IMR-90 (cell line): ENCODE measurements at regions not wholly inside any gene's neighbourhood (a gene's known extent, or its start where the extent isn't known, plus 50 kb on each side); places are given as distances from the start of the nearest gene placed in this dataset.

Source experiments
- ATAC-seq: fragments of 200-7000 bp; cut with Tn5 transposase; 2 replicates; pipeline ENCODE4 v1.9.1; 2020; ENCODE audit warnings: low read depth, mild to moderate bottlenecking, moderate library complexity
- BruUV-seq: library from RNA; stranded (reverse); fragments of 400-500 nt; replicated peaks from 2 replicates; lab custom pipeline; 2021; lab: Mats Ljungman, UMichigan
- CTCF ChIA-PET: fragments of 300-600 bp; formaldehyde crosslinking; extraction: SDS; loops from one replicate; lab custom pipeline; 2021; ENCODE audit warnings: antibody characterized with exemption; lab: Yijun Ruan, JAX
- POLR2A ChIA-PET: fragments of 300-600 bp; sonication (Branson Sonifier 250); formaldehyde crosslinking; loops from one replicate; lab custom pipeline; 2022; ENCODE audit warnings: antibody characterized with exemption; ENCODE audit not compliant: unreplicated experiment; lab: Charles Lee
- DNase-seq: peaks from one replicate; pipeline ENCODE4 v3.0.0; 2013
- H2AFZ ChIP-seq: replicated peaks from 2 replicates; pipeline ENCODE3; 2013; ENCODE audit warnings: low read length, mild to moderate bottlenecking; ENCODE audit not compliant: poor library complexity
- H2AK5ac ChIP-seq: 2 replicates; pipeline ENCODE4 v1.6.1; 2013; ENCODE audit warnings: low read depth, low read length, inconsistent platforms
- H2AK9ac ChIP-seq: replicated peaks from 2 replicates; pipeline ENCODE3; 2013; ENCODE audit warnings: mild to moderate bottlenecking, low read depth, low read length, moderate library complexity; ENCODE audit not compliant: poor library complexity
- H2BK120ac ChIP-seq: 2 replicates; pipeline ENCODE4 v1.6.1; 2013; ENCODE audit warnings: low read depth, low read length, inconsistent platforms
- H2BK15ac ChIP-seq: 3 replicates; pipeline ENCODE4 v1.6.1; 2013; ENCODE audit warnings: low read depth, low read length, inconsistent platforms
- H2BK20ac ChIP-seq: 2 replicates; pipeline ENCODE4 v1.6.1; 2013; ENCODE audit warnings: low read depth, mild to moderate bottlenecking, inconsistent platforms, low read length, moderate library complexity
- H2BK5ac ChIP-seq: 2 replicates; pipeline ENCODE4 v1.6.1; 2013; ENCODE audit warnings: mild to moderate bottlenecking, low read depth, low read length, inconsistent platforms; ENCODE audit not compliant: poor library complexity, severe bottlenecking
- H3K14ac ChIP-seq: replicated peaks from 2 replicates; pipeline ENCODE4 v1.6.1; 2013; ENCODE audit warnings: low read depth, low read length, inconsistent platforms
- H3K18ac ChIP-seq: 2 replicates; pipeline ENCODE4 v1.6.1; 2013; ENCODE audit warnings: low read depth, low read length, control low read depth
- H3K23ac ChIP-seq: 2 replicates; pipeline ENCODE4 v1.6.1; 2013; ENCODE audit warnings: low read depth, low read length, inconsistent platforms
- H3K27ac ChIP-seq: 2 replicates; pipeline ENCODE4 v1.5.1; 2013; ENCODE audit warnings: mild to moderate bottlenecking, control low read depth, low read length; ENCODE audit not compliant: insufficient read depth
- H3K27me3 ChIP-seq: 2 replicates; pipeline ENCODE4 v1.6.1; 2013; ENCODE audit warnings: low read length; ENCODE audit not compliant: control insufficient read depth, insufficient read depth
- H3K36me3 ChIP-seq: 2 replicates; pipeline ENCODE4 v1.6.1; 2013; ENCODE audit warnings: low read length, mixed read lengths; ENCODE audit not compliant: control insufficient read depth, insufficient read depth
- H3K4ac ChIP-seq: 2 replicates; pipeline ENCODE4 v1.6.1; 2013; ENCODE audit warnings: low read depth, low read length, inconsistent platforms
- H3K4me1 ChIP-seq: 2 replicates; pipeline ENCODE4 v1.6.1; 2013; ENCODE audit warnings: low read length, mixed read lengths; ENCODE audit not compliant: control insufficient read depth, insufficient read depth
- H3K4me2 ChIP-seq: 2 replicates; pipeline ENCODE4 v1.6.1; 2013; ENCODE audit warnings: low read depth, mild to moderate bottlenecking, control low read depth, low read length, moderate library complexity
- H3K4me3 ChIP-seq: 2 replicates; pipeline ENCODE4 v1.5.1; 2013; ENCODE audit warnings: low read depth, mild to moderate bottlenecking, control low read depth, low read length, moderate library complexity; ENCODE audit not compliant: insufficient read depth
- H3K56ac ChIP-seq: 2 replicates; pipeline ENCODE4 v1.6.1; 2013; ENCODE audit warnings: low read length, inconsistent platforms; ENCODE audit not compliant: insufficient read depth; ENCODE audit errors: extremely low read depth
- H3K79me1 ChIP-seq, 2 experiments: 2 replicates each; pipeline ENCODE4 v1.6.1; 2013; ENCODE audit warnings: low read length in 2 of 2, inconsistent platforms in 1 of 2, low read depth in 1 of 2
- H3K9ac ChIP-seq: 2 replicates; pipeline ENCODE4 v1.6.1; 2013; ENCODE audit warnings: low read depth, low read length, control low read depth
- H3K9me1 ChIP-seq: 2 replicates; pipeline ENCODE4 v1.6.1; 2013; ENCODE audit warnings: low read length, inconsistent platforms; ENCODE audit not compliant: insufficient read depth
- H3K9me3 ChIP-seq: 2 replicates; pipeline ENCODE4 v1.6.1; 2013; ENCODE audit warnings: low read length; ENCODE audit not compliant: control insufficient read depth, insufficient read depth
- H4K20me1 ChIP-seq: 2 replicates; pipeline ENCODE4 v1.6.1; 2013; ENCODE audit warnings: low read length, inconsistent platforms; ENCODE audit not compliant: insufficient read depth
- H4K5ac ChIP-seq: 2 replicates; pipeline ENCODE4 v1.6.1; 2013; ENCODE audit warnings: mild to moderate bottlenecking, low read depth, low read length, control low read depth
- H4K8ac ChIP-seq, 2 experiments: 2 replicates each; pipeline ENCODE4 v1.6.1; 2013; ENCODE audit warnings: low read depth in 2 of 2, low read length in 2 of 2, control low read depth in 1 of 2, inconsistent platforms in 1 of 2
- H4K91ac ChIP-seq: 2 replicates; pipeline ENCODE4 v1.6.1; 2013; ENCODE audit warnings: low read depth, low read length, inconsistent platforms; ENCODE audit not compliant: insufficient read depth
- CEBPB ChIP-seq: IDR thresholded peaks from 2 replicates; pipeline ENCODE4 v1.6.1; 2012; ENCODE audit warnings: low read depth, low read length, improper control_type of control experiment
- CHD1 ChIP-seq: IDR thresholded peaks from 2 replicates; pipeline ENCODE4 v1.6.1; 2012; ENCODE audit warnings: low read depth, low read length, improper control_type of control experiment
- MAFK ChIP-seq: IDR thresholded peaks from 2 replicates; pipeline ENCODE4 v1.6.1; 2012; ENCODE audit warnings: low read depth, low read length, improper control_type of control experiment
- MAZ ChIP-seq: IDR thresholded peaks from 2 replicates; pipeline ENCODE4 v1.6.1; 2012; ENCODE audit warnings: low read depth, mild to moderate bottlenecking, low read length, improper control_type of control experiment, moderate library complexity, borderline replicate concordance
- NFE2L2 ChIP-seq: fragments of 150-350 bp; IDR thresholded peaks from 2 replicates; pipeline ENCODE4 v1.6.1; 2016; ENCODE audit warnings: low read depth, mild to moderate bottlenecking, low read length
- POLR2A ChIP-seq: IDR thresholded peaks from 2 replicates; pipeline ENCODE4 v1.6.1; 2012; ENCODE audit warnings: mild to moderate bottlenecking, low read depth, low read length
- RAD21 ChIP-seq: IDR thresholded peaks from 2 replicates; pipeline ENCODE4 v1.6.1; 2012; ENCODE audit warnings: low read length, improper control_type of control experiment
- RCOR1 ChIP-seq: IDR thresholded peaks from 2 replicates; pipeline ENCODE4 v1.6.1; 2012; ENCODE audit warnings: mild to moderate bottlenecking, low read length, improper control_type of control experiment; ENCODE audit not compliant: insufficient replicate concordance
- dilution Hi-C: fragments of 300-500 bp; cut with HindIII; formaldehyde crosslinking; loops from one replicate; pipeline ENCODE4 v1.14.3; 2018; ENCODE audit warnings: low sequenced_read_pairs; ENCODE audit not compliant: unreplicated experiment
- in situ Hi-C: fragments of 300-500 bp; cut with MboI; formaldehyde crosslinking; loops from 3 replicates; pipeline ENCODE4 v1.14.3; 2019; ENCODE audit warnings: low sequenced_read_pairs, inconsistent platforms, mixed read lengths
- intact Hi-C: fragments of 100-400 bp; cut with micrococcal nuclease; formaldehyde crosslinking; loops from 2 replicates; pipeline ENCODE4 v1.10.0; 2022
- TF ChIP-seq, protein P1 (sequence below): fragments of 150-350 bp; IDR thresholded peaks from 2 replicates; pipeline ENCODE4 v1.6.1; 2016; ENCODE audit warnings: low read depth, mild to moderate bottlenecking, low read length, moderate library complexity, borderline replicate concordance

DNA sequence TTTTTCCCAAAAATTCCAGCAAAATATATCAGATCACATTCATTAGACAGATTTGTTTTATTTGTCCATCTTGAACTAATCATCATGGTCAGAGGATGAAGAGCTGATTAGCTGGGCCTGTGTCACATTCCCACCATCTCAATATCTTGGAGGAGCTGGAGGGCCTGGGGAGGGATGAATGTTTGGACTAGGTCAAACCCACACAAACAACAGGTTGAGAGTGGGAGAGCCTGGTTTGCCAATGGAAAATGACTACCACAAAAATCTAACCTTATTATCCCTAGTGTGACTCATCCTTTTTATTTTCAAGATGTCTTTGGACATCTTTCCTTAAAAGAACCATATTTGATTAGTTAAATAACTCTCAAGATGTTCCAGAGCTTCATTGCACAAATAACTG lies 242.4 kb downstream of the OGFRL1 start:
- Histone ChIP-seq H4K91ac (no peak overlapping the region), H2BK5ac (no peak overlapping the region), H3K9me1 (no peaks in the 10 kb centered on the region; the same call in 1 of the 2 replicates), H3K23ac (no peak overlapping the region), H3K4ac (no peak overlapping the region), H2AK9ac (no peak overlapping the region), H2BK15ac (no peak overlapping the region), H2BK120ac (no peak overlapping the region), H3K14ac (no peak overlapping the region), H4K5ac (no peak overlapping the region), H3K4me2 (no peak overlapping the region), H3K4me1 (no peaks in the 10 kb centered on the region; the same call in 1 of the 2 replicates), H3K9me3 (no peaks in the 10 kb centered on the region), H3K4me3 (no peak overlapping the region), H3K18ac (no peak overlapping the region), H4K8ac (no peak overlapping the region), H2BK20ac (no peak overlapping the region), H4K20me1 (no peaks in the 10 kb centered on the region), H3K79me1 (no peaks in the 10 kb centered on the region), H2AK5ac (no peak overlapping the region), H2AFZ (no peak overlapping the region), H3K27me3 (no peaks in the 10 kb centered on the region), H3K9ac (no peak overlapping the region), H3K36me3 (no peaks in the 10 kb centered on the region), H3K56ac (no peak overlapping the region), H3K27ac (no peak overlapping the region)
- dilution Hi-C loops, result no loop called here
- ChIA-PET CTCF (interaction anchor here (1.1 kb wide), 1 partner anchor 21 kb away, joined by 4 read pairs; no protein-coding TSS in a partner anchor), POLR2A (interaction anchor here (0.6 kb wide), 1 partner anchor 756 kb away, joined by 3 read pairs; no protein-coding TSS in a partner anchor)
- in situ Hi-C loops, result loop anchor here (10.0 kb wide), 1 partner anchor 554 kb away; no protein-coding TSS in a partner anchor
- no peak for ATAC-seq
- TF ChIP-seq RCOR1 (no peak), CHD1 (no peak), NFE2L2 (no peak), POLR2A (no peak), RAD21 (no peak), CEBPB (no peak), MAZ (no peak), MAFK (no peak)
- TF ChIP-seq, protein P1, sequence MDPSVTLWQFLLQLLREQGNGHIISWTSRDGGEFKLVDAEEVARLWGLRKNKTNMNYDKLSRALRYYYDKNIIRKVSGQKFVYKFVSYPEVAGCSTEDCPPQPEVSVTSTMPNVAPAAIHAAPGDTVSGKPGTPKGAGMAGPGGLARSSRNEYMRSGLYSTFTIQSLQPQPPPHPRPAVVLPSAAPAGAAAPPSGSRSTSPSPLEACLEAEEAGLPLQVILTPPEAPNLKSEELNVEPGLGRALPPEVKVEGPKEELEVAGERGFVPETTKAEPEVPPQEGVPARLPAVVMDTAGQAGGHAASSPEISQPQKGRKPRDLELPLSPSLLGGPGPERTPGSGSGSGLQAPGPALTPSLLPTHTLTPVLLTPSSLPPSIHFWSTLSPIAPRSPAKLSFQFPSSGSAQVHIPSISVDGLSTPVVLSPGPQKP, result no peak
- no TSS peak for BruUV-seq
- intact Hi-C loops, result no loop called here
- peak; percentile 33 for DNase-seq
